ENCODE measurements at regions not wholly inside any gene's neighbourhood (a gene's known extent, or its start where the extent isn't known, plus 50 kb on each side); places are given as distances from the start of the nearest gene placed in this dataset.

GRCh38 chr5:174295702-174296436 is 250.4 kb downstream of the NSG2 start:
- Histone ChIP-seq H3K27ac (ENCODE audit: insufficient read depth, low read length) (no peak overlapping the region), H3K4me1 (ENCODE audit: control insufficient read depth, extremely low read depth, insufficient read depth, low read length) (no peaks in the 10 kb centered on the region), H4K20me1 (ENCODE audit: control insufficient read depth, extremely low read depth, insufficient read depth, low read length) (no peaks in the 10 kb centered on the region), H3K36me3 (ENCODE audit: control insufficient read depth, insufficient read depth, low read length) (no peaks in the 10 kb centered on the region), H2AFZ (ENCODE audit: low read length) (no peak overlapping the region), H3K27me3 (ENCODE audit: control insufficient read depth, insufficient read depth, low read length) (no peaks in the 10 kb centered on the region), H3K9ac (ENCODE audit: insufficient read depth, low read length) (no peak overlapping the region), H3K79me2 (ENCODE audit: control insufficient read depth, insufficient read depth, low read length) (no peaks in the 10 kb centered on the region), H3K9me3 (ENCODE audit: control insufficient read depth, insufficient read depth, low read depth, low read length) (no peaks in the 10 kb centered on the region), H3K4me3 (replicated peaks in 1 of 4; ENCODE audit: control extremely low read depth in 1 of 4, insufficient read depth in 1 of 4, low read depth in 3 of 4, low read length in 4 of 4) (no peak overlapping the region), H3K4me2 (ENCODE audit: extremely low read depth, insufficient read depth, low read length) (no peak overlapping the region)
- DNase-seq (ENCODE audit: low read depth in 2 of 2), result peak in 1 of 2 donors; percentile 34
- TF ChIP-seq CTCF (conservative IDR thresholded peaks at IDR 0.05 in 1 of 2, IDR thresholded peaks at IDR 0.05 in 1 of 2; ENCODE audit: low read depth in 1 of 2, low read length in 2 of 2) (no peak), EZH2 (IDR thresholded peaks at IDR 0.05; ENCODE audit: low read length, missing control alignments) (no peak)

GRCh38 chr5:174300118-174300940 is 254.8 kb downstream of the NSG2 start:
- DNase-seq (ENCODE audit: low read depth in 2 of 2), result no peak
- Histone ChIP-seq H3K4me3 (replicated peaks in 1 of 4; ENCODE audit: control extremely low read depth in 1 of 4, insufficient read depth in 1 of 4, low read depth in 3 of 4, low read length in 4 of 4) (no peak overlapping the region), H4K20me1 (ENCODE audit: control insufficient read depth, extremely low read depth, insufficient read depth, low read length) (no peaks in the 10 kb centered on the region), H3K4me1 (ENCODE audit: control insufficient read depth, extremely low read depth, insufficient read depth, low read length) (no peaks in the 10 kb centered on the region), H2AFZ (ENCODE audit: low read length) (no peak overlapping the region), H3K4me2 (ENCODE audit: extremely low read depth, insufficient read depth, low read length) (no peak overlapping the region), H3K9ac (ENCODE audit: insufficient read depth, low read length) (no peak overlapping the region), H3K27ac (ENCODE audit: insufficient read depth, low read length) (no peak overlapping the region), H3K27me3 (ENCODE audit: control insufficient read depth, insufficient read depth, low read length) (no peaks in the 10 kb centered on the region), H3K79me2 (ENCODE audit: control insufficient read depth, insufficient read depth, low read length) (no peaks in the 10 kb centered on the region), H3K9me3 (ENCODE audit: control insufficient read depth, insufficient read depth, low read depth, low read length) (no peaks in the 10 kb centered on the region), H3K36me3 (ENCODE audit: control insufficient read depth, insufficient read depth, low read length) (no peaks in the 10 kb centered on the region)
- no peak for TF ChIP-seq EZH2 (IDR thresholded peaks at IDR 0.05; ENCODE audit: low read length, missing control alignments)
- no peak for TF ChIP-seq CTCF (conservative IDR thresholded peaks at IDR 0.05 in 1 of 2, IDR thresholded peaks at IDR 0.05 in 1 of 2; ENCODE audit: low read depth in 1 of 2, low read length in 2 of 2)

GRCh38 chr5:174300941-174301761 is 255.6 kb downstream of the NSG2 start:
- Histone ChIP-seq H3K9ac (ENCODE audit: insufficient read depth, low read length) (no peak overlapping the region), H3K4me2 (ENCODE audit: extremely low read depth, insufficient read depth, low read length) (no peak overlapping the region), H3K27me3 (ENCODE audit: control insufficient read depth, insufficient read depth, low read length) (no peaks in the 10 kb centered on the region), H3K4me1 (ENCODE audit: control insufficient read depth, extremely low read depth, insufficient read depth, low read length) (no peaks in the 10 kb centered on the region), H3K4me3 (replicated peaks in 1 of 4; ENCODE audit: control extremely low read depth in 1 of 4, insufficient read depth in 1 of 4, low read depth in 3 of 4, low read length in 4 of 4) (no peak overlapping the region), H3K79me2 (ENCODE audit: control insufficient read depth, insufficient read depth, low read length) (no peaks in the 10 kb centered on the region), H2AFZ (ENCODE audit: low read length) (no peak overlapping the region), H3K9me3 (ENCODE audit: control insufficient read depth, insufficient read depth, low read depth, low read length) (no peaks in the 10 kb centered on the region), H3K36me3 (ENCODE audit: control insufficient read depth, insufficient read depth, low read length) (no peaks in the 10 kb centered on the region), H4K20me1 (ENCODE audit: control insufficient read depth, extremely low read depth, insufficient read depth, low read length) (no peaks in the 10 kb centered on the region), H3K27ac (ENCODE audit: insufficient read depth, low read length) (no peak overlapping the region)
- peak in 1 of 2 donors; percentile 36 for DNase-seq (ENCODE audit: low read depth in 2 of 2)
- TF ChIP-seq CTCF (conservative IDR thresholded peaks at IDR 0.05 in 1 of 2, IDR thresholded peaks at IDR 0.05 in 1 of 2; ENCODE audit: low read depth in 1 of 2, low read length in 2 of 2) (no peak), EZH2 (IDR thresholded peaks at IDR 0.05; ENCODE audit: low read length, missing control alignments) (no peak)
